T47D (cell line): ENCODE measurements at regions not wholly inside any gene's neighbourhood (a gene's known extent, or its start where the extent isn't known, plus 50 kb on each side); places are given as distances from the start of the nearest gene placed in this dataset.

Experiments
- DNase-seq, 2 experiments: peaks; one replicate each; pipeline versions ENCODE4 v3.0.0 to v3.0.0-alpha.2; 2011 to 2012; ENCODE audit warnings: low read depth in 1 of 2, low spot score in 1 of 2
- JUND ChIP-seq: IDR thresholded peaks from 2 replicates; pipeline ENCODE4 v1.6.1; 2012; ENCODE audit warnings: low read depth
- in situ Hi-C: cut with HindIII; loops from 2 replicates; pipeline ENCODE4 v1.10.0; 2016; ENCODE audit warnings: low sequenced_read_pairs, low pct_unique_long_range_greater_than_20kb

DNA sequence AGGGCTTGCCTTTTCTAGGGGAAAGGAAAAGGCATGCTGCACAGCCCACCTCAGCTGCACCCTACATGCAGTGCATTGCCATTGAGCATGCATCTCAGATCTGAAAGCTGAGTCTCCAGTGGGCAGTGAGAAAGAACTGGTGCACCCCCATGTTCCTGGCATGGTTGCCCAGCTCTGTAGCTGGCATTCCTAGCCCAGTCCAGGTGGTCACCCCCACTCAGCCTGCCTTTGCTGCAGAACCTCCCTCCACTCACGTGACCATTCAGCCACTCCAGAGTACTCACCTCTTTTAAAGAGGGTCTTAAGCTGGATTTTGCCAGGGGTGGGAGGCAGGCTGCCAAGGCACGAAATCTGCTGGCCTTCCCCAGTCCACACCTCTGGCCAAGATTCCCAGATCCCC is 208.6 kb upstream of the TOPAZ1 start:
- DNase-seq: no peak
- no peak for TF ChIP-seq JUND
- in situ Hi-C loops: no loop called here

DNA sequence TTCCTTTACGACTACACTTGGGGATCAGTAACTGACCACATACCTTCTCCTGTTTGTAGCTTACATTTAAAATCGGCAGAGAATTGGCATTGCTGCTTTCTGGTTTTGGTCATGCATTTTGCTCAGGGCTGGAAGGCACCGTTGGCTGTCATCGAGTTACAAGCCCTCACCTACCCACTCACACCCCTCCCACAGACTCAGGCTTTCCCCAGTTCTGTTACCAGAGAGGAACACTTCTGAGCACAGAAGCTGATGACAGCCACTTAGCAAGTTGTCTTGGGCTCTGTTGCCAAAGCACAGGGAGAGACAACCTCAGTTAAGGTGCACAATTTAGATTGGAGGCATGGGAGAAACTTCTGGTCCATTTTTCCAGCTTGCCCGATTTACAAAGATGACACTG is 204.8 kb upstream of the TOPAZ1 start:
- in situ Hi-C loops: no loop called here
- no peak for TF ChIP-seq JUND
- no peak for DNase-seq

DNA sequence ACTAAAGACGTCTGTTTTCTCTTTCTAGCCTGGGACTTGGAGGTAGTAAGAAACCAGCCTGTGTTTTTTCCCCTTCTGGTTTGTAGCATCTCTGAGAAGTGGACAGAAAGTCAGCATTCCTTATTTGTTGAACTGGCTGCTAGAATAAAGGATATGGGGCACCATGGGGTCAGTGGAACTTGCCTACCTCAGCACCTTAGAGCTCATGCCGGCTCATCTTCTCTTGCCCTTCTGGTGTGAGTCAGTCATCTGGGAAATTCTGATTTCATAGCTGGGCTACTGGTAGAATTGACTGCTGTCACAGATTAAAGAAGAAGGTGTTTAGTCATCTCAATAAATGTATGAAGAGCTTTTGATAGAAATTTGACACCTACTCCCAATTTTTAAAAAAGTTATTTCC is 202.7 kb upstream of the TOPAZ1 start:
- no peak for TF ChIP-seq JUND
- in situ Hi-C loops: no loop called here
- no peak for DNase-seq

DNA sequence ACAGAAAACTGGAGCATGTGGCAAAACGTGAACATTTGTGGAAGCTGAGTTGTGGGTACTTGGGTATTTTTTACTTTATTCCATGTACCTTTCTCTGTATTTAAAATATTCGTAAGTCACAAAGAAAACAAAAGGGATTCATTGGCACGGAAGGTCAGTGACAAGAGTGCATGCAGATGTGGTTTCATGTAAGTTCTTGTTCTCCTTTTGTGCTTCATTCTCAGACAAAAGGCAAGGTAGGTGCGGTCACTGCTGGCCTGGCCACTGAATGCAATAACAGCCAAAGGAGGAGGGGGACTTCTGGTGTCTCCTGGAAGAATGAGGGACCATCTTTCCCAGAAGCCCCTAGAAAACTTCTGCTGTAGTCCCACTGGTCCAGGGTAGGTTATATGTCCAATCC is 200.0 kb upstream of the TOPAZ1 start:
- no peak for DNase-seq
- in situ Hi-C loops: no loop called here
- no peak for TF ChIP-seq JUND

DNA sequence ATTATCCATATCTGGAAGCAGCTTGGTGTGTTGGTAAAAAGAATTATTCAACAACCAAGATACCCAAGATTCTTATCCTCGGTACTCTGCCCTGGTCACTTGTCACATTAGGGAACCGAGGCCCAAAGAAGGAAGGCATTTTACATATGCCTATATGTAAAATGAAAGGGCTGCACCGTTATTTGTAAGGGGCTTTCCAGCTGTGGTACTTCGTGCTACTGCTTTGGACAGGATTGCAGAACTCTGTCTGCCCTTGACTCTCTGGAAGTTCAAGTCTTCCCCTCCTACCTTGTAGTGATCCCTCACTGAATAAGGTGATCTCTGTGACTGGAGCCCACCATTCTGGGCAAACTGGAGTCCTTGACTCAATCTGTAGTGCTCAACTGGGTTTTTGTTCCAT is 198.9 kb upstream of the TOPAZ1 start:
- DNase-seq: no peak
- in situ Hi-C loops: no loop called here
- TF ChIP-seq JUND: no peak

GRCh38 chr3:44045476-44046275 is 196.0 kb upstream of the TOPAZ1 start:
- TF ChIP-seq JUND: no peak
- no peak for DNase-seq
- in situ Hi-C loops: no loop called here

- TF ChIP-seq JUND: no peak
- no peak for DNase-seq
- in situ Hi-C loops: no loop called here
Measured at GRCh38 chr3:44047796-44048195, 193.9 kb upstream of the TOPAZ1 start.

- in situ Hi-C loops: no loop called here
- no peak for TF ChIP-seq JUND
- peak; percentile 25 to 57 for DNase-seq
Measured at GRCh38 chr3:44048196-44048924, 193.3 kb upstream of the TOPAZ1 start.

DNA sequence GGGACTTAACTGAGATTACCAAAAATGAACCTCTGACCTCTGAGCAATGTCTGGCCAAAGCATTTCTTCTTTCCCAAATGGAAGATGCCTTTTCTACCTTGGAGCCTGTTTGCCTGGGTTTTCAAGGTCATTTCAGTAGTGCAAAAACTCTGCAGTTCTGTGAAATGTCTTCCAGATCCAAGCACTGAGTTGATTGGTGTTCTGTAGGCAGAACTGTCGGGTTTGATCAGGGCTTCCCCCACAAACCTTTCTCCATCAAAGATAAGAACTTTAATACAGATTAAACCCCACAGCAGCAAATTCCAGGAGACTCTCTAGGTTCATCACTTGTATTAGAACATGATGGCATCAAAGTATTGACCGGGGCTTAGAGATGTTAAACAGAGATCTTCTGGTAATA is 192.7 kb upstream of the TOPAZ1 start:
- no peak for DNase-seq
- in situ Hi-C loops: no loop called here
- TF ChIP-seq JUND: no peak

DNA sequence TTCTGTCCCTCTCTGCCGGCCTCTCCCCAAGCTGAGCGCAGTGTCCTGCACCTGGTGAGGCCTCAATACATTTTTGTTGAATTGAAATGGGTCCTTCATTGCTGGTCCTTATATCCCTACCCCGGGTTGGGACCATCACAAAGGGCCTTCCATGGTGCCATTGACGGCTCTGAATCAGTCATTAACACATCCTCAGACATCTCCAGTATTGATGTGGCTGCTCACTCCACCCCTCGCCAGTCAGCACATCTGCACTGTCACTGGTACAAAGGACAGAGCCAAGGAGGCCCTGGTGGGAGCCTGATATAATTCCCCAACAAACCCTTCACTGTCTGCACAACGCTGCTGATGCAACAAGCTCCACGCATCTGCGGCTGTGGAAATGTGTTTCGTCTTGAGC is 191.6 kb upstream of the TOPAZ1 start:
- in situ Hi-C loops: no loop called here
- TF ChIP-seq JUND: no peak
- no peak for DNase-seq

GRCh38 chr3:44050867-44051266 is 190.8 kb upstream of the TOPAZ1 start:
- no peak for DNase-seq
- in situ Hi-C loops: no loop called here
- no peak for TF ChIP-seq JUND

DNA sequence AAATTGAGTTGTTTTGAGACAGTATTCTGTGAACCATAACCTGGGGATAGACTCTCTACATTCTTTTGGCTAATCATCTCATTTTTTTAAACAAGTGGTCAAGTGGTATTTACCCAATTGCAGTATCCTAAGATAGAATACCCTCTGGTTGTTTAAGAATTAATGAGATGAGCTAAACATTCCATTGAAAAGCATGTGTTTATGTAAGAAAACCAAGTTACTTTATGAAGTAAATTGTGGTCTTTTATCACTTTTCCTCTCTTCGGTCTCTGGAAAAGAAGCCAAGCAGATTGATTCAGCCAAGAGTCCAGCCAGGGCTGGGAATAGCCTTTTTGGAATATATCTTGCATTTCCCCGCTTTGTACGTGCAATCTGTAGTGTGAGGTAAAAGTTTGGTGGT is 185.7 kb upstream of the TOPAZ1 start:
- TF ChIP-seq JUND: no peak
- no peak for DNase-seq
- in situ Hi-C loops: no loop called here

- no peak for DNase-seq
- in situ Hi-C loops: no loop called here
- TF ChIP-seq JUND: no peak
Measured at GRCh38 chr3:44056446-44057240, 185.0 kb upstream of the TOPAZ1 start.
